22Rv1 (cell line): ENCODE measurements at regions not wholly inside any gene's neighbourhood (a gene's known extent, or its start where the extent isn't known, plus 50 kb on each side); places are given as distances from the start of the nearest gene placed in this dataset.
"Not testable (repeated sequence)": the region's sequence is repeated elsewhere in the genome, so short reads cannot be mapped to it uniquely, and the experiment has no call there.

ENCODE experiments used
- CTCF ChIP-seq: fragments of 450-650 bp; IDR thresholded peaks from 2 replicates; pipeline ENCODE4 v1.5.1; 2017; ENCODE audit warnings: mild to moderate bottlenecking
- ZFX ChIP-seq: fragments of 450-650 bp; IDR thresholded peaks from 2 replicates; pipeline ENCODE4 v1.6.1; 2017; ENCODE audit warnings: antibody characterized with exemption, borderline replicate concordance

GRCh38 chrY:16409206-16409923 is 1470.7 kb downstream of the CDY2B start:
- TF ChIP-seq CTCF, ZFX: not testable (repeated sequence)
